ENCODE measurements at regions not wholly inside any gene's neighbourhood (a gene's known extent, or its start where the extent isn't known, plus 50 kb on each side); places are given as distances from the start of the nearest gene placed in this dataset.

- no peak for DNase-seq
- Mint-ChIP-seq H3K27ac (no peak overlapping the region), H3K9me3 (peaks cover 2% of the 10 kb centered on the region), H3K27me3 (no peaks in the 10 kb centered on the region), H3K36me3 (no peaks in the 10 kb centered on the region), H3K4me1 (no peaks in the 10 kb centered on the region), H3K4me3 (no peak overlapping the region)
Observed at GRCh38 chr13:84569366-84569765, 687.1 kb upstream of the SLITRK1 start.

GRCh38 chr13:84567848-84568247 is 685.6 kb upstream of the SLITRK1 start:
- Mint-ChIP-seq H3K4me1 (no peaks in the 10 kb centered on the region), H3K27ac (no peak overlapping the region), H3K4me3 (no peak overlapping the region), H3K27me3 (no peaks in the 10 kb centered on the region), H3K36me3 (no peaks in the 10 kb centered on the region), H3K9me3 (peaks cover 2% of the 10 kb centered on the region)
- no peak for DNase-seq

- H3K27me3 Mint-ChIP-seq = no peaks in the 10 kb centered on the region
Observed at GRCh38 chr13:84566780-84567179, 684.5 kb upstream of the SLITRK1 start.

GRCh38 chr13:84563611-84564010 is 681.3 kb upstream of the SLITRK1 start:
- no peak overlapping the region for H3K27ac Mint-ChIP-seq
- no peaks in the 10 kb centered on the region for H3K4me1 Mint-ChIP-seq
- peaks cover 4% of the 10 kb centered on the region for H3K9me3 Mint-ChIP-seq
- H3K27me3 Mint-ChIP-seq = no peaks in the 10 kb centered on the region
- no peaks in the 10 kb centered on the region for H3K36me3 Mint-ChIP-seq
- H3K4me3 Mint-ChIP-seq = no peak overlapping the region
- DNase-seq = no peak

More at GRCh38 chr13:84566780-84567179, 684.5 kb upstream of the SLITRK1 start:
- no peak overlapping the region for H3K27ac Mint-ChIP-seq
- H3K9me3 Mint-ChIP-seq = peaks cover 2% of the 10 kb centered on the region
- DNase-seq = no peak
- H3K36me3 Mint-ChIP-seq = no peaks in the 10 kb centered on the region
- H3K4me3 Mint-ChIP-seq = no peak overlapping the region
- H3K4me1 Mint-ChIP-seq = no peaks in the 10 kb centered on the region

DNA sequence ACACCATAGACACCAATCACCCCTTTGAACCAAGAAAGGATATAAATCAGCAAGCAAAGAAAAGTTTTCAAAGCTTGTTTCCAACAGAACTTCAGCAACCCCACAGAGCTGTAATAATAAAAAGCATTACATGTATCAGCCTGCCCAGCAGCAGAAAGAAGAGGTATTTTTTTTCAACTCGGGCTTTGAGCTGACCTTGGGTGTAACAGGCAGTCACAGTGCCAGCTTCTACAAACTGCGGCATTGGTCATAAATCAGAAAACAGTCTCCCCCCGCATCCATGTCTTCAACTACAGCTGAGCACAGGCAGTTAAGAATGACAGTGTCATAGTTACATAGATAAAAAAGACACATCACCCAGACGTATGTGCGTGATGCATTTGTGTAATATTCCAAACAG is 671.0 kb upstream of the SLITRK1 start:
- H3K9me3 Mint-ChIP-seq = peaks cover 4% of the 10 kb centered on the region
- no peak overlapping the region for H3K4me3 Mint-ChIP-seq
- H3K36me3 Mint-ChIP-seq = no peaks in the 10 kb centered on the region

GRCh38 chr13:84543962-84544361 is 661.7 kb upstream of the SLITRK1 start:
- H3K27me3 Mint-ChIP-seq = no peaks in the 10 kb centered on the region
- DNase-seq = no peak
- H3K4me3 Mint-ChIP-seq = no peak overlapping the region
- no peak overlapping the region for H3K27ac Mint-ChIP-seq
- H3K9me3 Mint-ChIP-seq = no peaks in the 10 kb centered on the region
- no peaks in the 10 kb centered on the region for H3K4me1 Mint-ChIP-seq
- H3K36me3 Mint-ChIP-seq = no peaks in the 10 kb centered on the region

More for the DNA sequence above, 671.0 kb upstream of the SLITRK1 start:
- H3K27ac Mint-ChIP-seq = no peak overlapping the region
- H3K4me1 Mint-ChIP-seq = no peaks in the 10 kb centered on the region
- no peak for DNase-seq
- H3K27me3 Mint-ChIP-seq = no peaks in the 10 kb centered on the region

- no peaks in the 10 kb centered on the region for H3K27me3 Mint-ChIP-seq
- H3K9me3 Mint-ChIP-seq = no peaks in the 10 kb centered on the region
- H3K27ac Mint-ChIP-seq = no peak overlapping the region
- DNase-seq = no peak
- H3K4me3 Mint-ChIP-seq = no peak overlapping the region
- H3K36me3 Mint-ChIP-seq = no peaks in the 10 kb centered on the region
- H3K4me1 Mint-ChIP-seq = no peaks in the 10 kb centered on the region
Observed at GRCh38 chr13:84542348-84542747, 660.1 kb upstream of the SLITRK1 start.

GRCh38 chr13:84536906-84537305 is 654.6 kb upstream of the SLITRK1 start:
- H3K4me3 Mint-ChIP-seq = no peak overlapping the region
- DNase-seq = no peak
- no peaks in the 10 kb centered on the region for H3K4me1 Mint-ChIP-seq
- H3K27ac Mint-ChIP-seq = no peak overlapping the region
- H3K36me3 Mint-ChIP-seq = no peaks in the 10 kb centered on the region
- no peaks in the 10 kb centered on the region for H3K9me3 Mint-ChIP-seq
- no peaks in the 10 kb centered on the region for H3K27me3 Mint-ChIP-seq

- Mint-ChIP-seq H3K9me3 (no peaks in the 10 kb centered on the region), H3K36me3 (no peaks in the 10 kb centered on the region), H3K27ac (no peak overlapping the region), H3K27me3 (no peaks in the 10 kb centered on the region), H3K4me1 (no peaks in the 10 kb centered on the region), H3K4me3 (no peak overlapping the region)
- no peak for DNase-seq
Observed at GRCh38 chr13:84528408-84529070, 646.3 kb upstream of the SLITRK1 start.

GRCh38 chr13:84525865-84526264 is 643.6 kb upstream of the SLITRK1 start:
- Mint-ChIP-seq H3K4me1 (no peaks in the 10 kb centered on the region), H3K27ac (no peak overlapping the region), H3K4me3 (no peak overlapping the region), H3K9me3 (no peaks in the 10 kb centered on the region), H3K36me3 (no peaks in the 10 kb centered on the region), H3K27me3 (no peaks in the 10 kb centered on the region)
- DNase-seq = no peak

DNA sequence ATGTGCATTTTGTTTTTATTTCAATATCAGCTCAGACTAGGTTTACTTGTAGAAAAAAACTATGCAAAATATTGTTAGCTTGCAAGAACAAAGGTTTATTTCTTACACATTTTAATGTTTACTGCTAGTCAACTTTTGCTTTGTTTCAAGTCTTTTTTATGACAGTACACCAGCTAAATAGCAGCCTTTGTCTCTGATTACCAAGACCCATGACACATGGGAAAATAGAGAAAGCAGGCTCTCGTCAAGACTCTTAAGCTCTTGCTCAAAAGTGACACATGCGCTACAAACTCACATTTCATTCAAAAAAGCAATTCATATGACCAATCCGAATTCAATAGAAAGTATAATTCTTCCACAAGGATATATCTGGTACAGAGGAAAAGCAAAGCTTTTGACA is 642.3 kb upstream of the SLITRK1 start:
- Mint-ChIP-seq H3K27ac (no peak overlapping the region), H3K4me3 (no peak overlapping the region), H3K36me3 (no peaks in the 10 kb centered on the region), H3K27me3 (no peaks in the 10 kb centered on the region), H3K9me3 (no peaks in the 10 kb centered on the region), H3K4me1 (no peaks in the 10 kb centered on the region)
- DNase-seq = no peak

- Mint-ChIP-seq H3K36me3 (no peaks in the 10 kb centered on the region), H3K4me1 (no peaks in the 10 kb centered on the region), H3K27me3 (no peaks in the 10 kb centered on the region), H3K9me3 (peaks cover 2% of the 10 kb centered on the region), H3K27ac (no peak overlapping the region), H3K4me3 (no peak overlapping the region)
- DNase-seq = no peak
Observed at GRCh38 chr13:84500016-84500415, 617.7 kb upstream of the SLITRK1 start.

GRCh38 chr13:84497613-84498012 is 615.3 kb upstream of the SLITRK1 start:
- H3K36me3 Mint-ChIP-seq = no peaks in the 10 kb centered on the region
- H3K9me3 Mint-ChIP-seq = peaks cover 2% of the 10 kb centered on the region
- no peaks in the 10 kb centered on the region for H3K27me3 Mint-ChIP-seq
- no peak for DNase-seq
- no peak overlapping the region for H3K27ac Mint-ChIP-seq
- no peak overlapping the region for H3K4me3 Mint-ChIP-seq
- H3K4me1 Mint-ChIP-seq = no peaks in the 10 kb centered on the region

GRCh38 chr13:84491952-84492351 is 609.7 kb upstream of the SLITRK1 start:
- DNase-seq = no peak
- H3K4me1 Mint-ChIP-seq = no peaks in the 10 kb centered on the region
- H3K36me3 Mint-ChIP-seq = no peaks in the 10 kb centered on the region
- H3K27ac Mint-ChIP-seq = no peak overlapping the region
- H3K9me3 Mint-ChIP-seq = no peaks in the 10 kb centered on the region
- H3K4me3 Mint-ChIP-seq = no peak overlapping the region
- H3K27me3 Mint-ChIP-seq = no peaks in the 10 kb centered on the region

DNA sequence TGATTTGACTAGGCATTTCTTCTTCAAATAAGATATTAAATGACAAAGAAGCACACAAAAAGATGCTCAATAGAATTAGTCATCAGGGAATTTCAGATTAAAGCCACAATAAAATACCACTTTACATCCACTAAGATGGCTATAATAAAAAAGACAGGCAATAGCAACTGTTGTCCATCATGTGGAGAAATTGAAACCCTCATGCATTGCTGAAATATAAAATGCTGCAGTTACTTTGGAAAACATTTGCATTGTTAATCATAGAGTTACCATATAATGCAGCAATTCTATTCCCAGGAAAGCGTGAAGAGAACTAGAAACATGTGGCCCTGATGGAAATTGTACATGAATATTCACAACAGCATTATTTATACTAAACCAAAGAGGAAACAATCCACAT is 605.5 kb upstream of the SLITRK1 start:
- DNase-seq = no peak
- Mint-ChIP-seq H3K9me3 (no peaks in the 10 kb centered on the region), H3K27me3 (no peaks in the 10 kb centered on the region), H3K27ac (no peak overlapping the region), H3K36me3 (no peaks in the 10 kb centered on the region), H3K4me1 (no peaks in the 10 kb centered on the region), H3K4me3 (no peak overlapping the region)

DNA sequence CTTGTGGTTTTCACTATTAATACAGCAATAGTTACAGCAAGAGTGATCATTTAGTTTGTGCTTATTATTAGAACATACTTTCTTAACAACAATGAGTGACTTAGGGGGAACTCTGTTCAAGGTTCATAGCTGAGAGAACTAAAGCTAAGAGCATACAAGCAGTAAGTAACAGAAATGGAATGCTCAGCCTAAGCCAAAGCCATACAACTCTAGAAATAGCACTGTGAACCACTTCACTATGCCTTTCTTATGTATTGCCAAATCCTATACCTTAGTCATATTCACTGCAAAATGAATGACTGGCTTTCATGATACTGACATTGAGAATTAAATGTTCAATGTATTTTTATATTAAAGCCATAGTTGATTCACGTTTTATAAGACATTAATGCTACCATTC is 599.7 kb upstream of the SLITRK1 start:
- no peaks in the 10 kb centered on the region for H3K4me1 Mint-ChIP-seq
- no peaks in the 10 kb centered on the region for H3K36me3 Mint-ChIP-seq
- H3K9me3 Mint-ChIP-seq = no peaks in the 10 kb centered on the region
- H3K27ac Mint-ChIP-seq = no peak overlapping the region
- no peak overlapping the region for H3K4me3 Mint-ChIP-seq
- no peak for DNase-seq
- H3K27me3 Mint-ChIP-seq = no peaks in the 10 kb centered on the region

Data from activated naive CD8-positive, alpha-beta T cell treated with anti-CD3 and anti-CD28 coated beads for 36 hours (primary cell).